Left kidney (tissue), 1 donor: ENCODE measurements at regions not wholly inside any gene's neighbourhood (a gene's known extent, or its start where the extent isn't known, plus 50 kb on each side); places are given as distances from the start of the nearest gene placed in this dataset.
"Not testable (repeated sequence)": the region's sequence is repeated elsewhere in the genome, so short reads cannot be mapped to it uniquely, and the experiment has no call there.

Experiments used
- DNase-seq: peaks from one replicate; pipeline ENCODE4 v3.0.0-alpha.2; 2013

- DNase-seq, result not testable (repeated sequence)
Measured at GRCh38 chrX:63179852-63180251, 171.3 kb downstream of the SPIN4 start.

DNA sequence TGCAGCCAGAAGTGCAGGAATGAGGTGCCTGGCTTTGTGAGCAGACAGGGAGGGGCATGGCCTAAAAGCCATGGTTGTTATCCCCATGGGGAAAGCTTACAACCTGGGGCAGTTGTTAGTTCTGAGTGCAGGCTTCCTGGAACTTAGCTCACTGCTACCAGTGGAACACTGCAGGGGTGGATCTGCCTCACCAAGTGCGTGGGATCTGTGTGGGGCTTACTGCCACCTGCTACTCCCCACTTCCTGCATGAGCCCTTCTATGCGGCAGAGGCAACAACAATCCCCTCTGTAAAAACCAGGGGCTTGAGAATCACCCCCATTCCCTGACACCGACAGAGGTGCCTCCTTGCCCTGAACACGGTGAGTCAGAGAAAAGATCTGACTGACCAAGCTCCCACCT lies 174.6 kb downstream of the SPIN4 start:
- not testable (repeated sequence) for DNase-seq

DNA sequence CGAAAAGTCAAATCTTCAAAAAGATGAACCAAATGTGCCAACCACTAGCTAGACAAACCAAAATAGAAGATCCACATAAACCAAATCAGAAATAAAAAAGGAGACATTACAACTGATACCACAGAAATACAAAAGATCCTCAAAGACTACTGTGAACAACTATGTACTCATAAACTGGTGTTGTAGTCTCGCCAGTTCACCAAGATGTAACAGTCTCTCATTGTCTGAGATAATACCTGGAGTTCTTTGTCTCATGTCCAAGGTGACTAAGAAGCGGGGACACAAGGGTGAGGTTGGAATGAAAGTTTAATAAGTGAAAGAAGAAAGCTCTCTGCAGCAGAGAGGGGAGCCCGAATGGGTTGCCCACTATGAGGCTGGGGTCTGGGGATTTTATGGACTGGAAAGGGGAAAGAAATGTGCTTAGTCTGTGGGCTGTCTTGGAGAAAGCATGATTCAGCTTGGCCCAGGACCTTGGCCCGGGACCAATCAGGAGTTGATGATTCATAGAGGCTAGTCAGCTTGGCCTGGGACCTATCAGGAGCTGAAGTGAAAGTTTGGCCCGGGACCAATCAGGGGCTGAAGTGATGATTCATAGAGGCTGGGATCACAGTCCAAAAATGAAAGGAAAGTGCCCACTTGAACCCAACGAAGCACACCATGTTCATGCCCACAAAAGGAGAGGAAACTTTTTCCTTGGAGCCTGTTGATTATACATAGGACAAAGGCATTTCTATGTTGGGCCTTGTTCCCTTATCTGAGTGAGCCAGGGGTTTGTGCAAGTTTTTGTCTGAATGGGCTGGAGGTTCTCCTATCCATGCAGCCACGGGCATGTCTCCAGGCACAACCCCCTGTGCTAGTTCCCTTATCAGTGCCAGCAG lies 177.1 kb downstream of the SPIN4 start:
- not testable (repeated sequence) for DNase-seq

- DNase-seq, result not testable (repeated sequence)
Measured at GRCh38 chrX:63169416-63169815, 181.7 kb downstream of the SPIN4 start.

DNA sequence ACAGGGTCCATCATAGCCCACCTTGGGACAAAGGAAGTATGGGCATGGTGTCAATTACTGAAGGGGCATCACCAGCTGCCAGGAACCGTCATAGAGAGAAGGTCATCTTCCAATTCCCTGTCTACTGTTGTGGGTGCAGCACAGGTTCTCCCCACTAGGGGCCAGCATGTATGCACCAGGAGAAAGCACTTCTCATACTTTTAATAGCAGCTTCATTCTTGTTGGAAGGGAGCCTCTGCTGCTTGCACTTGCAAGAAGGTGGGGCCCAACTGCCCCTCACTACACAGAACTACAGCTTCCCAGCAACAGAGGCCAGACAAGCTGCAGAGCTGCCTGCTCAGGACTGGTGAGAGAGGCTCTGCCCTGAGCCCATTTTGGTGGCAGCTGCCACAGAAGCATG lies 182.2 kb downstream of the SPIN4 start:
- not testable (repeated sequence) for DNase-seq

DNA sequence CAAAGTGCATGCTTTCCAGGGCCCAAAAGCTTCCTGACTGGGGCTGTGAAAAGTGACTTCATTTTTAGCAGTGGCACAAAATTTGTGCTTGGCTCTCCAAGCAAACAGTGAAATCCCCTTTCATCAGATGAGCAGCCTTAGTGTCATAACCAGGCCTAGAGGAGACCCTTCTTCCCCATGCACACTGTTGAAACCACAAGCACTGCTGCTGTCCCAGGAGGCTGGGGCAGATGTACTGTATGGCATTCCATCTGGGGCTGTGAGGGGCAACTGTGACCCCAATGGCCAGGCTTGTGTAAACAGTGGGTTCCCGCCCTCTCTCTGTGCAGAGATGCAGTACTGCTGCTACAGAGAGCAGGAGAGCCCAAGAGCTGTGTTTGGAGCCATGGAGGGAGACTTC lies 184.1 kb downstream of the SPIN4 start:
- not testable (repeated sequence) for DNase-seq

- not testable (repeated sequence) for DNase-seq
Measured at GRCh38 chrX:63160994-63161393, 190.1 kb downstream of the SPIN4 start.

DNA sequence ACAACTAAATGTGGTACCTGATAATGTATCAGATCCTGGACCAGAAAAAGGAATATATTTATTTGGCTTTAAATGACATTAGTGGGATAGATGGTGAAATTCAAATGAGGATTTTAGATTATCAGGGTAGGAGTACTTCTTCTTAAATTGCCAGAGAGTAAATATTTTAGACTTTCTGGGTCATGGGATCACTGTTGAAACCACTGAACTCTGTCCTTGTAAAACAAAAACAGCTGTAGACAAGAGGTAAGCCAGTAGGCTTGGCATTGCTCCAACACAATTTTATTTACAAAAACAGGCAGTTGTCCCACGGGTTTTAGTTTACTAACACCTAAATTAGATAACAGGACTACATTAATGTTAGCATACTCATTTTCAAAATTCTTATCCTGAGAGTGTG lies 190.8 kb downstream of the SPIN4 start:
- not testable (repeated sequence) for DNase-seq

DNA sequence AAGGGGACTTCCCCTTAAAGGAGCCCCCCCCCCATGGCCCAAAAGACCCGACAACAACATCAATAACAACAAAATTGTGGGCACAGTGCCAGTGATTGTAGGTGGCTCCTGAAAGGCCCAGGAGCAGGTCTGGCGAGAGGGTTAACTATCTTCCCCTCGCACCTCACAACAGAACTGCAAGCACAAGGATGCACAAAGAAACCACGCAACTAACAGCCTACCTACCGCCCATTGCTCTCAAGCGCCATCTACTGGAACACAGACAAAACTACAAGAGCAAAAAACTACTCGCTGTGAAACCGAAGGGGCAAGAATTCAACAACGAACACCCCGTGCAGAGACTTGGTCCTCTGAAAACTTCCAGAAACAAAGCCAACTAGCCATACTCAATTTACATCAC lies 205.6 kb downstream of the SPIN4 start:
- not testable (repeated sequence) for DNase-seq

GRCh38 chrX:63142588-63142987 lies 208.5 kb downstream of the SPIN4 start:
- DNase-seq, result not testable (repeated sequence)

DNA sequence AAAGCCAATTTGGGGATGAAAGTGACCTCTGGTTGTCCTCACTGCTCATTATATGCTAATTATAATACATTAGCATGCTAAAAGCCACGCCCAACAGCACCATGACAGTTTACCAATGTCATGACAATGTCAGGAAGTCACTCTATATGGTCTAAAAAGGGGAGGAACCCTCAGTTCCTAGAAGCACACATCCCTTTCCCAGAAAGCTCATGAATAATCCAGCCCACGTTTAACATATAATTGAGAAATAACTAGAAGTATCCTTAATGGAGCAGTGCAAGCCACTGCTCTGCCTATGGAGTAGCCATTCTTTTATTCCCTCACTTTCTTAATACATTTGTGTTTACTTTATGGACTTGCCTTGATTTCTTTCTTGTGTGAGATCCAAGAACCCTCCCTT lies 215.3 kb downstream of the SPIN4 start:
- DNase-seq, result not testable (repeated sequence)

GRCh38 chrX:63128509-63128908 lies 222.6 kb downstream of the SPIN4 start:
- no peak for DNase-seq

- no peak for DNase-seq
Measured at GRCh38 chrX:63115196-63115595, 235.9 kb downstream of the SPIN4 start.

DNA sequence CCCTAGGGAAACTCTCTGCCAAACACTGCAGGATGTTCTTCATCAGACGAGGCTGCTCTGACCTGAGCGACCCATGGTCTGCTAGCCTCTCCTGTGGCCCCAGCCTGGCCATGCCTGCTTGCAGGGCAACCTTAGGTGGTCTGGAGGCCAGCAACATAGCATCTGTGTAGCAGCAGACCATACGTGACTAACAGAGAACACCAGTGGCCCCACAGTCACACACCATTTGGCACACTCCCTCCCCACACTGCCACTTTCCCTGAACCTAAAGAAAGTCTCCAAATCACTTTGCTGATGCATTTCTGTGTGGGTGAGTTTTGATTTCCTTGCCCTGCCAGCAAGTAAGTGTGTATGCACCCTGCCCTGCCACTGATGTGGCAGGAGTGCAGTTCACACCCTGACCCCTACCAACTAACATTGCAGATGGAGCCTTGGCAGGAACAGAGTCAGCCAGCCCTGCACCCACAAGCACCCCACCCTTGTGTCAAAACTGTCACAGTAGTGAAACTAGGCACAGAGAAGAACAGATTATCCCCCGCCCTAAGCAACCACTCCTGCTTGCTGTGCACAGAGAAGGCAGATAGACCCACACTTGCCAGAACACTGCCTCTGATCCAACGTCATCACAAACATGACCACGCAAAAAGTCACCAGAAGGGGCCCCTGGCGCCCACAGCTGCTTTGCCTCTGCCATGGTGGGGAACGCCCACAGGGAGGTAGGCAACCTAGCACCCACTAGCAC lies 249.1 kb downstream of the SPIN4 start:
- DNase-seq, result no peak

DNA sequence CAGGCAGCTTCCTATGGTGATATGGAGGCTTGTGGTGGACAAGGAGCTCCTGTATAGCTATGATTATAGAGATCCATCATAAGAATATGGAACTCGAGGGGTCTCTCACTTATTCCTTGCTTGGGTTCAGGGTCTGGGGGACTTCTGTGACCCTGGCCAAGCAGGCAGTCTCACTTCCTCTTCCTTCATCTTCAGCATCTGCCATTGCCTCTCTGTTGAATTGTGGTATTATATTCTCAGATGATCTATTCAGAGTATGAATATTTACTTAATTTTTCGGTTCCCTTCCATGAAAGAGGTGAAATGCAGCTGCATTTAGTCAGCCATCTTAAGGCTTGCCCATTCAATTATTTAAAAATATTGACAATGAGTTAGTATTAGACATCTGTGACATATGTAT lies 292.9 kb downstream of the SPIN4 start:
- DNase-seq, result no peak

DNA sequence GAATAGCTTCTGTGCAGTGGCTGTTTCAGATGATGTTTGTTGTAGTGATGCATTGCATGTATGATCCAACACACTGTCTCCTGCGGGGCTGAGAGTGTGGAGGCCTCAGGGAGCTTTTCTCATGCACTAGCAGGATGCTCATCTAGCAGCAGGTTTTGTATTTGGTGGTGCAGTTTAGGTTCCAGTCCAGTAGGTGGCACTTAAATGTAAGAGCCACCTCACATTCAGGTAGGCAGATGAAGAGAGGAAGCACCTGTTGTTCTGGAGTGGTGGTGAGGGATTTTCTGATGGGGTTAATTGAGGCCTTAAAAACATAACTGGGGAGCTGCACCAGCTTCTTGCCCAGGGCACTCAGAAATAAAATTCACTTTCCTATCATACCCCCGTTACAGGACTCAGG lies 300.9 kb downstream of the SPIN4 start:
- DNase-seq, result no peak

- no peak for DNase-seq
Measured at GRCh38 chrX:63032811-63033210, 318.3 kb downstream of the SPIN4 start.

DNA sequence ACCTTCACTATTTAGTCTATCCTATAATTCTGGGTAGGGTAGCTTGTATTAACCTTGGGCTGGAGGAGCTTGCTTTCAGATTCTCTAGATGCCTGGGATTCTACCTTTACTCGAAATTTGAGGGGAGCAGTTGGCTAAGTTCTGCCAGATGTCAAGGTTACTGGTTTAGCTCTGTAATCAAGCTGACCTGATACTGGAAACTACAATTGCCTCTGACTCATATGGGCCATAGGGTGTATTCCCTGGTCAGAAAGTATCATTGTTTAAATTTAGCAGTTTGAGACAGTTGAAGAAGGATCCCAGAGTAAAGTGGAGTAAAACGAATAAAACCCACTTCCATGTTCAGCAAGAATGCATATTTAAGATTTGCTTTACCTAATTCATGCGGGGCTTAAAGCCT lies 337.6 kb downstream of the SPIN4 start:
- DNase-seq, result no peak

GRCh38 chrX:63012574-63012973 lies 338.6 kb downstream of the SPIN4 start:
- no peak for DNase-seq

DNA sequence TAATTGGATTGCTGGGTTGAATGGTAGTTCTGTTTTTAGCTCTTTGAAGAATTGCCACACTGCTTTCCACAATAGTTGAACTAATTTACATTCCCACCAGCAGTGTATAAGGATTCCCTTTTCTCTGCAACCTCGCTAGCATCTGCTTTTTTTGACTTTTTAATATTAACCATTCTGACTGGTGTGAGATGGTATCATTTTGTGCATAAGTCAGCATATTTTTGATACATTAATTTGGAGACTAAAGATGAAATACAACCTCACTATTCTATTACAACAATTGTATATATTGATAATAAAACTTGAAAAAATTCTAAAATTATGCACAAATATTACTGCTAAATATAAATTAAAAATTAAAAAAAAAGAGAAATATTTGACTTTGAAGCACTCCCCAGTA lies 350.9 kb downstream of the SPIN4 start:
- DNase-seq, result not testable (repeated sequence)
